ENCODE measurements at regions not wholly inside any gene's neighbourhood (a gene's known extent, or its start where the extent isn't known, plus 50 kb on each side); places are given as distances from the start of the nearest gene placed in this dataset.

GRCh38 chr4:147117431-147117830 is 171.8 kb upstream of the TTC29 start:
- ATAC-seq: no peak

DNA sequence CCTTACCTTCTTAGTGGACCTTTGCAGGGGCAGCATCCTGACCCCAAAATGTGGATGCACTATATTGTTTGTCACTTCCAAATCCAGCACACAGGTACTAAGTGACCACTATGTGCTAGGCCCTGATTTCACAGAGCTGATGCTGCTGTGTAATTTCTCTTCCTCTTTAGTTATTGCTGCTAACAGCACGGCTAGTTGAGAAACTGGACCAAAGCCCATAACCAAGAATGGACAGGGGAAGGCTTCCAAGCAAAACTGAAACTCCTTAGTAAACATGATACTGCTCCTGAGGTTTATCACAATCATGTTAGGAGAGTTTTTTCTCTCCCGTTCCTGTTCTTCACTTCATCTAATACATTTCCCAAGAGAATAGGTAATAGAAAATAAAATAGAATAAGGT is 172.9 kb upstream of the TTC29 start:
- intact Hi-C loops (cut with DNase I): loop anchor here in 1 of 2 donors (10.0 kb wide), 1 partner anchor 466 kb away; no protein-coding TSS in a partner anchor
- DNase-seq (peak in 2 of 4 donors; percentile 60 to 68), ATAC-seq (peak; percentile 62)

More at GRCh38 chr4:147117431-147117830, 171.8 kb upstream of the TTC29 start:
- TF ChIP-seq, protein P1, sequence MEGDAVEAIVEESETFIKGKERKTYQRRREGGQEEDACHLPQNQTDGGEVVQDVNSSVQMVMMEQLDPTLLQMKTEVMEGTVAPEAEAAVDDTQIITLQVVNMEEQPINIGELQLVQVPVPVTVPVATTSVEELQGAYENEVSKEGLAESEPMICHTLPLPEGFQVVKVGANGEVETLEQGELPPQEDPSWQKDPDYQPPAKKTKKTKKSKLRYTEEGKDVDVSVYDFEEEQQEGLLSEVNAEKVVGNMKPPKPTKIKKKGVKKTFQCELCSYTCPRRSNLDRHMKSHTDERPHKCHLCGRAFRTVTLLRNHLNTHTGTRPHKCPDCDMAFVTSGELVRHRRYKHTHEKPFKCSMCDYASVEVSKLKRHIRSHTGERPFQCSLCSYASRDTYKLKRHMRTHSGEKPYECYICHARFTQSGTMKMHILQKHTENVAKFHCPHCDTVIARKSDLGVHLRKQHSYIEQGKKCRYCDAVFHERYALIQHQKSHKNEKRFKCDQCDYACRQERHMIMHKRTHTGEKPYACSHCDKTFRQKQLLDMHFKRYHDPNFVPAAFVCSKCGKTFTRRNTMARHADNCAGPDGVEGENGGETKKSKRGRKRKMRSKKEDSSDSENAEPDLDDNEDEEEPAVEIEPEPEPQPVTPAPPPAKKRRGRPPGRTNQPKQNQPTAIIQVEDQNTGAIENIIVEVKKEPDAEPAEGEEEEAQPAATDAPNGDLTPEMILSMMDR (IDR thresholded peaks at IDR 0.05): no peak
- peak in 1 of 4 donors; percentile 44 for DNase-seq
- Histone ChIP-seq H3K36me3 (no peaks in the 10 kb centered on the region), H3K9me3 (no peaks in the 10 kb centered on the region), H3K27ac (peak overlapping the region in 1 of 2 donors; percentile 39), H3K4me1 (no peaks in the 10 kb centered on the region), H3K4me3 (no peak overlapping the region), H3K27me3 (no peaks in the 10 kb centered on the region)
- intact Hi-C loops (cut with DNase I): loop anchor here in 1 of 2 donors (10.0 kb wide), 1 partner anchor 467 kb away; no protein-coding TSS in a partner anchor

GRCh38 chr4:147122685-147123084 is 177.0 kb upstream of the TTC29 start:
- intact Hi-C loops (cut with DNase I): no loop called here
- no peak for ATAC-seq

More for the DNA sequence above, 172.9 kb upstream of the TTC29 start:
- H3K27ac ChIP-seq: no peak overlapping the region
- TF ChIP-seq, protein P1 (IDR thresholded peaks at IDR 0.05): no peak
- H3K9me3 ChIP-seq: no peaks in the 10 kb centered on the region
- no peaks in the 10 kb centered on the region for H3K4me1 ChIP-seq
- H3K4me3 ChIP-seq: no peak overlapping the region
- no peaks in the 10 kb centered on the region for H3K36me3 ChIP-seq
- no peaks in the 10 kb centered on the region for H3K27me3 ChIP-seq

DNA sequence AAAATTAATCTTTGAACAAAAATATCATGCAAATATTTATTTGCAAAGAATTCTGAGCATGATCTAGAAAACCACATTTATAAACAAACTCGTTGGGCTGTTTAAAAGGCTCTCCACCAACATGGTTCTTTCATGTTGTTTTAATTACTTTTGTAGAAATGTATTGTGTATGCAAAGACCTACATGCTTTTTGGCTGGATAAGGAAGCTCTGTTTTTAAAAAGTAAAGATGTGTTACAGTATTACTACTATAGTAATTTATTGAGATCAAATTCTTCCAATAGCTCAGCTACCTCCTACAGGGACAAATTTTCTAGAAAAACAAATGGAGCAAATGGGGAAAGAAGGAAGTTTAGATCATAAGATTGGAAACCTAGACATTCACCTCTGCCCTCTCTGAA is 177.5 kb upstream of the TTC29 start:
- intact Hi-C loops (cut with DNase I): no loop called here
- no peak for DNase-seq
- H3K36me3 ChIP-seq: no peaks in the 10 kb centered on the region
- H3K27ac ChIP-seq: peak overlapping the region in 1 of 2 donors; percentile 15
- H3K9me3 ChIP-seq: peaks cover 0 to 3% of the 10 kb centered on the region in 2 donors
- H3K27me3 ChIP-seq: no peaks in the 10 kb centered on the region
- no peak overlapping the region for H3K4me3 ChIP-seq
- H3K4me1 ChIP-seq: no peaks in the 10 kb centered on the region
- TF ChIP-seq, protein P1 (IDR thresholded peaks at IDR 0.05): no peak
- ATAC-seq: no peak

More at GRCh38 chr4:147122685-147123084, 177.0 kb upstream of the TTC29 start:
- no peaks in the 10 kb centered on the region for H3K27me3 ChIP-seq
- no peak overlapping the region for H3K4me3 ChIP-seq
- TF ChIP-seq, protein P1 (IDR thresholded peaks at IDR 0.05): no peak
- H3K36me3 ChIP-seq: no peaks in the 10 kb centered on the region
- H3K9me3 ChIP-seq: peaks cover 0 to under 1% of the 10 kb centered on the region in 2 donors
- no peak for DNase-seq
- no peak overlapping the region for H3K27ac ChIP-seq
- H3K4me1 ChIP-seq: no peaks in the 10 kb centered on the region

DNA sequence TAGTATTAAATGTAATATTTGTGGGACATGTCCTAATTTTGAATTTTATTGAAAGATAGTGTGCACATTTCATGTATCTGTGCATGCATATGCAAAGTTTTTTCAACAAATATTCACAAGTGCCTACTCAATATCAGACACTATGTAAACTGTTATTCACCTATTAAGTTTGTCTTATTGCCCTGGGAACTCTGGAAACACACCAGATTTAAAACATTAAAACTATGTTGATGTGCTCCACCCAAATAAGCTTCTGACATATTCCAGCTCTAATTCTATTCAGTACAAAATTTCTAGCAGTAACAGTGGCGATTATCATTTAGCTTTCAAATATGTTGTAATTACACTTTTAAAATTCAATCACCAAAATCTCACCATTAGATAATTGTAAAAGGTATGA is 183.1 kb upstream of the TTC29 start:
- no peak overlapping the region for H3K27ac ChIP-seq
- DNase-seq (no peak), ATAC-seq (no peak)
- intact Hi-C loops (cut with DNase I): no loop called here
- no peaks in the 10 kb centered on the region for H3K36me3 ChIP-seq
- no peak overlapping the region for H3K4me3 ChIP-seq
- H3K4me1 ChIP-seq: no peaks in the 10 kb centered on the region
- TF ChIP-seq, protein P1 (IDR thresholded peaks at IDR 0.05): no peak
- H3K9me3 ChIP-seq: peaks cover 0 to 3% of the 10 kb centered on the region in 2 donors
- no peaks in the 10 kb centered on the region for H3K27me3 ChIP-seq

Data from left lung (tissue), 4 donors.